HepG2 (cell line): ENCODE measurements at regions not wholly inside any gene's neighbourhood (a gene's known extent, or its start where the extent isn't known, plus 50 kb on each side); places are given as distances from the start of the nearest gene placed in this dataset.

ENCODE experiments used
- ATAC-seq: fragments of 200-7000 bp; cut with Tn5 transposase; 3 replicates; pipeline ENCODE4 v1.9.1; 2020; ENCODE audit warnings: mild to moderate bottlenecking, moderate library complexity
- BruUV-seq: library from RNA; stranded (reverse); fragments of 400-500 nt; replicated peaks from 2 replicates; lab custom pipeline; 2021; lab: Mats Ljungman, UMichigan
- CTCF ChIA-PET: fragments of 300-600 bp; formaldehyde crosslinking; extraction: SDS; loops from one replicate; lab custom pipeline; 2021; ENCODE audit warnings: low total read pairs, inconsistent platforms, low intra/inter-chr PET ratio; lab: Yijun Ruan, JAX
- POLR2A ChIA-PET: fragments of 350-600 bp; sonication (Branson Sonifier 250); formaldehyde crosslinking; loops from one replicate; lab custom pipeline; 2020; ENCODE audit warnings: antibody characterized with exemption, inconsistent platforms; lab: Yijun Ruan, JAX
- DNase-seq: peaks from one replicate; pipeline ENCODE4 v3.0.0-alpha.2; 2015; ENCODE audit warnings: low spot score
- FAIRE-seq: peaks from 3 replicates; lab custom pipeline; 2011; peaks lifted over from hg19 to GRCh38; lab: Jason Lieb, UNC
- H2AFZ ChIP-seq: one replicate; pipeline ENCODE4 v1.6.1; 2011; ENCODE audit warnings: low read length, inconsistent platforms
- H3K27ac ChIP-seq: fragments of 300-600 bp; 3 replicates; pipeline ENCODE4 v1.8.0; 2011; ENCODE audit warnings: mixed run types, mild to moderate bottlenecking, mixed read lengths, low read length, inconsistent platforms; ENCODE audit not compliant: insufficient read depth; ENCODE audit errors: extremely low read length
- H3K27me3 ChIP-seq, 2 experiments: fragments of 200-600 bp in 1 of 2; 2 replicates in 1 of 2; 3 replicates in 1 of 2; pipeline versions ENCODE4 v1.6.0 to v1.8.0; 2011; ENCODE audit warnings: low read length in 2 of 2, mild to moderate bottlenecking in 2 of 2, moderate library complexity in 2 of 2, inconsistent platforms in 1 of 2; ENCODE audit not compliant: insufficient read depth in 2 of 2, control insufficient read depth in 1 of 2
- H3K36me3 ChIP-seq, 2 experiments: fragments of 200-600 bp in 1 of 2; replicated peaks in 1 of 2; 2 replicates in 1 of 2; 3 replicates in 1 of 2; pipeline versions ENCODE4 v1.5.1 to v1.8.0; 2011; ENCODE audit warnings: low read length in 2 of 2, inconsistent platforms in 1 of 2; ENCODE audit not compliant: insufficient read depth in 2 of 2, control insufficient read depth in 1 of 2
- H3K4me1 ChIP-seq: 2 replicates; pipeline ENCODE4 v1.5.1; 2012; ENCODE audit warnings: low read length, inconsistent platforms; ENCODE audit not compliant: insufficient read depth
- H3K4me2 ChIP-seq: 2 replicates; pipeline ENCODE4 v1.6.0; 2011; ENCODE audit warnings: low read depth, low read length, inconsistent platforms
- H3K4me3 ChIP-seq, 3 experiments: fragments of 200-600 bp in 1 of 3; sonication (generic), shearing (Covaris generic) in 1 of 3; replicated peaks in 1 of 3; 2 replicates each; pipeline ENCODE4 v1.5.1; 2011 to 2016; ENCODE audit warnings: low read length in 3 of 3, inconsistent platforms in 2 of 3, low read depth in 2 of 3, mild to moderate bottlenecking in 2 of 3, control low read depth in 1 of 3, mixed read lengths in 1 of 3; ENCODE audit not compliant: insufficient read depth in 1 of 3
- H3K79me2 ChIP-seq: one replicate; pipeline ENCODE4 v1.6.1; 2011; ENCODE audit warnings: low read length, inconsistent platforms; ENCODE audit not compliant: insufficient read depth
- H3K9ac ChIP-seq: 2 replicates; pipeline ENCODE4 v1.6.0; 2011; ENCODE audit warnings: mild to moderate bottlenecking, low read depth, low read length, inconsistent platforms; ENCODE audit not compliant: insufficient read depth
- H3K9me3 ChIP-seq: 2 replicates; pipeline ENCODE4 v1.5.1; 2012; ENCODE audit warnings: mild to moderate bottlenecking, low read length
- H4K20me1 ChIP-seq: 2 replicates; pipeline ENCODE4 v1.6.0; 2011; ENCODE audit warnings: inconsistent platforms, mild to moderate bottlenecking, low read length, moderate library complexity; ENCODE audit not compliant: insufficient read depth
- ARNTL ChIP-seq: sonication (generic); formaldehyde crosslinking; IDR thresholded peaks from 2 replicates; pipeline ENCODE4 v1.4.0; 2020; ENCODE audit warnings: mild to moderate bottlenecking, missing genetic modification reagents
- BORCS8-MEF2B ChIP-seq: sonication (generic); formaldehyde crosslinking; IDR thresholded peaks from 2 replicates; pipeline ENCODE4 v1.8.0; 2022; ENCODE audit warnings: mild to moderate bottlenecking, missing genetic modification reagents
- HNRNPLL ChIP-seq: fragments of 200-400 bp; formaldehyde crosslinking; IDR thresholded peaks from 2 replicates; pipeline ENCODE4 v1.6.1; 2017; ENCODE audit warnings: mild to moderate bottlenecking, low read depth, low read length; ENCODE audit not compliant: poor library complexity, severe bottlenecking
- HOXA9 ChIP-seq: sonication (generic); formaldehyde crosslinking; IDR thresholded peaks from 2 replicates; pipeline ENCODE4 v1.8.1; 2022; ENCODE audit warnings: missing genetic modification reagents, mild to moderate bottlenecking, moderate library complexity, borderline replicate concordance
- MTA1 ChIP-seq: sonication (generic); formaldehyde crosslinking; IDR thresholded peaks from 2 replicates; pipeline ENCODE4 v1.4.0; 2020; ENCODE audit warnings: missing genetic modification reagents, mild to moderate bottlenecking, borderline replicate concordance
- RFX3 ChIP-seq: IDR thresholded peaks from 2 replicates; pipeline ENCODE4 v1.6.1; 2016; ENCODE audit warnings: missing biosample characterization, missing genetic modification reagents
- SRY ChIP-seq: sonication (generic); formaldehyde crosslinking; IDR thresholded peaks from 2 replicates; pipeline ENCODE4 v1.8.0; 2022; ENCODE audit warnings: mild to moderate bottlenecking, missing genetic modification reagents
- TARDBP ChIP-seq: sonication (generic); formaldehyde crosslinking; IDR thresholded peaks from 2 replicates; pipeline ENCODE4 v1.8.0; 2022; ENCODE audit warnings: mild to moderate bottlenecking, missing genetic modification reagents
- TGIF2 ChIP-seq: IDR thresholded peaks from 2 replicates; pipeline ENCODE4 v1.6.1; 2016; ENCODE audit warnings: control low read depth, missing compliant biosample characterization
- ZBTB8A ChIP-seq: sonication (generic); formaldehyde crosslinking; IDR thresholded peaks from 2 replicates; pipeline ENCODE4 v1.4.0; 2020; ENCODE audit warnings: mild to moderate bottlenecking, low read depth, missing genetic modification reagents, borderline replicate concordance
- ZFP90 ChIP-seq: sonication (generic); formaldehyde crosslinking; IDR thresholded peaks from 2 replicates; pipeline ENCODE4 v1.8.0; 2022; ENCODE audit warnings: missing genetic modification reagents, mild to moderate bottlenecking, inconsistent platforms, borderline replicate concordance
- ZNF143 ChIP-seq: sonication (generic); formaldehyde crosslinking; IDR thresholded peaks from 2 replicates; pipeline ENCODE4 v1.4.0; 2020; ENCODE audit warnings: missing genetic modification reagents
- ZNF292 ChIP-seq: sonication (generic); formaldehyde crosslinking; IDR thresholded peaks from 2 replicates; pipeline ENCODE4 v1.8.1; 2022; ENCODE audit warnings: mild to moderate bottlenecking, low read depth, missing genetic modification reagents, borderline replicate concordance
- ZNF460 ChIP-seq: sonication (generic); formaldehyde crosslinking; IDR thresholded peaks from 2 replicates; pipeline ENCODE4 v1.5.1; 2020; ENCODE audit warnings: missing genetic modification reagents, mild to moderate bottlenecking, borderline replicate concordance
- WGBS: methylation state at CpG from one replicate; pipeline ENCODE4 v1.1.6; 2017; ENCODE audit warnings: low lambda C conversion rate; 5-methylcytosine and 5-hydroxymethylcytosine counted together
- in situ Hi-C: cut with HindIII; loops from 2 replicates; pipeline ENCODE4 v1.10.0; 2017; ENCODE audit warnings: low pct_unique_long_range_greater_than_20kb; ENCODE audit not compliant: extremely low pct_ligation_motif_present
- intact Hi-C: fragments of 100-400 bp; cut with micrococcal nuclease; formaldehyde crosslinking; loops from one replicate; pipeline ENCODE4 v1.10.0; 2022; ENCODE audit not compliant: unreplicated experiment
- TF ChIP-seq, protein P1 (sequence below): sonication (generic); formaldehyde crosslinking; IDR thresholded peaks from 2 replicates; pipeline ENCODE4 v1.5.0; 2020; ENCODE audit warnings: mild to moderate bottlenecking, missing genetic modification reagents
- TF ChIP-seq, protein P2 (sequence below): sonication (generic); formaldehyde crosslinking; IDR thresholded peaks from 2 replicates; pipeline ENCODE4 v1.5.0; 2020; ENCODE audit warnings: missing genetic modification reagents, mild to moderate bottlenecking, borderline replicate concordance
- TF ChIP-seq, protein P3 (sequence below): sonication (generic); formaldehyde crosslinking; IDR thresholded peaks from 2 replicates; pipeline ENCODE4 v1.8.0; 2022; ENCODE audit warnings: missing genetic modification reagents, mild to moderate bottlenecking, borderline replicate concordance
- TF ChIP-seq, protein P4 (sequence below): sonication (generic); formaldehyde crosslinking; IDR thresholded peaks from 2 replicates; pipeline ENCODE4 v1.5.1; 2020; ENCODE audit warnings: mild to moderate bottlenecking, missing genetic modification reagents

- TF ChIP-seq, protein P1, sequence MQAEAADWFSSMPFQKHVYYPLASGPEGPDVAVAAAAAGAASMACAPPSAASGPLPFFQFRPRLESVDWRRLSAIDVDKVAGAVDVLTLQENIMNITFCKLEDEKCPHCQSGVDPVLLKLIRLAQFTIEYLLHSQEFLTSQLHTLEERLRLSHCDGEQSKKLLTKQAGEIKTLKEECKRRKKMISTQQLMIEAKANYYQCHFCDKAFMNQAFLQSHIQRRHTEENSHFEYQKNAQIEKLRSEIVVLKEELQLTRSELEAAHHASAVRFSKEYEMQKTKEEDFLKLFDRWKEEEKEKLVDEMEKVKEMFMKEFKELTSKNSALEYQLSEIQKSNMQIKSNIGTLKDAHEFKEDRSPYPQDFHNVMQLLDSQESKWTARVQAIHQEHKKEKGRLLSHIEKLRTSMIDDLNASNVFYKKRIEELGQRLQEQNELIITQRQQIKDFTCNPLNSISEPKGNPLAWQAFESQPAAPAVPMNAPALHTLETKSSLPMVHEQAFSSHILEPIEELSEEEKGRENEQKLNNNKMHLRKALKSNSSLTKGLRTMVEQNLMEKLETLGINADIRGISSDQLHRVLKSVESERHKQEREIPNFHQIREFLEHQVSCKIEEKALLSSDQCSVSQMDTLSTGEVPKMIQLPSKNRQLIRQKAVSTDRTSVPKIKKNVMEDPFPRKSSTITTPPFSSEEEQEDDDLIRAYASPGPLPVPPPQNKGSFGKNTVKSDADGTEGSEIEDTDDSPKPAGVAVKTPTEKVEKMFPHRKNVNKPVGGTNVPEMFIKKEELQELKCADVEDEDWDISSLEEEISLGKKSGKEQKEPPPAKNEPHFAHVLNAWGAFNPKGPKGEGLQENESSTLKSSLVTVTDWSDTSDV, result no peak
- TF ChIP-seq ZNF292 (CRISPR knock-in tag), result no peak
- TF ChIP-seq ZNF143 (CRISPR knock-in tag), result no peak
- no peak for TF ChIP-seq BORCS8-MEF2B (CRISPR knock-in tag)
- TF ChIP-seq MTA1, result no peak
- TF ChIP-seq, protein P2, sequence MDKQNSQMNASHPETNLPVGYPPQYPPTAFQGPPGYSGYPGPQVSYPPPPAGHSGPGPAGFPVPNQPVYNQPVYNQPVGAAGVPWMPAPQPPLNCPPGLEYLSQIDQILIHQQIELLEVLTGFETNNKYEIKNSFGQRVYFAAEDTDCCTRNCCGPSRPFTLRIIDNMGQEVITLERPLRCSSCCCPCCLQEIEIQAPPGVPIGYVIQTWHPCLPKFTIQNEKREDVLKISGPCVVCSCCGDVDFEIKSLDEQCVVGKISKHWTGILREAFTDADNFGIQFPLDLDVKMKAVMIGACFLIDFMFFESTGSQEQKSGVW (CRISPR knock-in tag), result no peak
- no peak for TF ChIP-seq ZFP90 (CRISPR knock-in tag)
- no peak for TF ChIP-seq HNRNPLL
- no peak for TF ChIP-seq ZBTB8A (CRISPR knock-in tag)
- TF ChIP-seq TARDBP (CRISPR knock-in tag), result no peak
Observed at GRCh38 chr18:24609254-24609653, 148.8 kb downstream of the HRH4 start (continued).

- Histone ChIP-seq H4K20me1 (no peaks in the 10 kb centered on the region), H2AFZ (no peak overlapping the region), H3K4me3 (no peak overlapping the region), H3K4me2 (no peak overlapping the region), H3K79me2 (no peaks in the 10 kb centered on the region), H3K27me3 (no peaks in the 10 kb centered on the region), H3K4me1 (no peaks in the 10 kb centered on the region), H3K9me3 (no peaks in the 10 kb centered on the region), H3K9ac (no peak overlapping the region), H3K27ac (no peak overlapping the region), H3K36me3 (no peaks in the 10 kb centered on the region)
- WGBS, result 3% methylated on average over 5 of the region's 8 CpGs
- POLR2A ChIA-PET, result no interaction called here
- in situ Hi-C loops, result no loop called here
- CTCF ChIA-PET, result no interaction called here
- FAIRE-seq (no peak), ATAC-seq (no peak), DNase-seq (no peak)
- BruUV-seq, result no TSS peak
- intact Hi-C loops, result no loop called here
- TF ChIP-seq, protein P3, sequence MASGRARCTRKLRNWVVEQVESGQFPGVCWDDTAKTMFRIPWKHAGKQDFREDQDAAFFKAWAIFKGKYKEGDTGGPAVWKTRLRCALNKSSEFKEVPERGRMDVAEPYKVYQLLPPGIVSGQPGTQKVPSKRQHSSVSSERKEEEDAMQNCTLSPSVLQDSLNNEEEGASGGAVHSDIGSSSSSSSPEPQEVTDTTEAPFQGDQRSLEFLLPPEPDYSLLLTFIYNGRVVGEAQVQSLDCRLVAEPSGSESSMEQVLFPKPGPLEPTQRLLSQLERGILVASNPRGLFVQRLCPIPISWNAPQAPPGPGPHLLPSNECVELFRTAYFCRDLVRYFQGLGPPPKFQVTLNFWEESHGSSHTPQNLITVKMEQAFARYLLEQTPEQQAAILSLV (CRISPR knock-in tag), result no peak
- no peak for TF ChIP-seq ARNTL (CRISPR knock-in tag)
- TF ChIP-seq ZNF460 (CRISPR knock-in tag), result no peak
- no peak for TF ChIP-seq SRY (CRISPR knock-in tag)
- TF ChIP-seq HOXA9 (CRISPR knock-in tag), result no peak
- no peak for TF ChIP-seq RFX3 (CRISPR knock-in tag)
- TF ChIP-seq, protein P4, sequence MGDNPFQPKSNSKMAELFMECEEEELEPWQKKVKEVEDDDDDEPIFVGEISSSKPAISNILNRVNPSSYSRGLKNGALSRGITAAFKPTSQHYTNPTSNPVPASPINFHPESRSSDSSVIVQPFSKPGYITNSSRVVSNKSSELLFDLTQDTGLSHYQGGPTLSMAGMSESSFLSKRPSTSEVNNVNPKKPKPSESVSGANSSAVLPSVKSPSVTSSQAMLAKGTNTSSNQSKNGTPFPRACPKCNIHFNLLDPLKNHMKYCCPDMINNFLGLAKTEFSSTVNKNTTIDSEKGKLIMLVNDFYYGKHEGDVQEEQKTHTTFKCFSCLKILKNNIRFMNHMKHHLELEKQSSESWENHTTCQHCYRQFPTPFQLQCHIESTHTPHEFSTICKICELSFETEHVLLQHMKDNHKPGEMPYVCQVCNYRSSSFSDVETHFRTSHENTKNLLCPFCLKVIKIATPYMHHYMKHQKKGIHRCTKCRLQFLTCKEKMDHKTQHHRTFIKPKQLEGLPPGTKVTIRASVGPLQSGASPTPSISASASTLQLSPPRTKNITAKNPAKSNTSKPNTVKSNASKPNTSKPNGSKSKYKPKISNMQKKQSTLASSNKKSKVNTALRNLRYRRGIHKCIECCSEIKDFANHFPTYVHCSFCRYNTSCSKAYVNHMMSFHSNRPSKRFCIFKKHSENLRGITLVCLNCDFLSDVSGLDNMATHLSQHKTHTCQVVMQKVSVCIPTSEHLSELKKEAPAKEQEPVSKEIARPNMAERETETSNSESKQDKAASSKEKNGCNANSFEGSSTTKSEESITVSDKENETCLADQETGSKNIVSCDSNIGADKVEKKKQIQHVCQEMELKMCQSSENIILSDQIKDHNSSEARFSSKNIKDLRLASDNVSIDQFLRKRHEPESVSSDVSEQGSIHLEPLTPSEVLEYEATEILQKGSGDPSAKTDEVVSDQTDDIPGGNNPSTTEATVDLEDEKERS, result no peak
- TF ChIP-seq TGIF2, result no peak
Observed at GRCh38 chr18:24611075-24611474, 150.6 kb downstream of the HRH4 start.
